OCI-LY7 (cell line): ENCODE measurements at regions not wholly inside any gene's neighbourhood (a gene's known extent, or its start where the extent isn't known, plus 50 kb on each side); places are given as distances from the start of the nearest gene placed in this dataset.

ENCODE experiments used
- EZH2phosphoT487 ChIP-seq: fragments of 200-600 bp; sonication (generic); IDR thresholded peaks from 2 replicates; pipeline ENCODE4 v1.6.1; 2018; ENCODE audit warnings: low read depth, borderline replicate concordance, mild to moderate bottlenecking, mixed run types, antibody characterized with exemption, low read length, moderate library complexity, mixed read lengths
- TF ChIP-seq, protein P1 (sequence below): fragments of 200-600 bp; sonication (generic); conservative IDR thresholded peaks from 2 replicates; pipeline ENCODE4 v1.5.1; 2014; ENCODE audit warnings: mild to moderate bottlenecking, antibody characterized with exemption, low read length, moderate library complexity, mixed read lengths

DNA sequence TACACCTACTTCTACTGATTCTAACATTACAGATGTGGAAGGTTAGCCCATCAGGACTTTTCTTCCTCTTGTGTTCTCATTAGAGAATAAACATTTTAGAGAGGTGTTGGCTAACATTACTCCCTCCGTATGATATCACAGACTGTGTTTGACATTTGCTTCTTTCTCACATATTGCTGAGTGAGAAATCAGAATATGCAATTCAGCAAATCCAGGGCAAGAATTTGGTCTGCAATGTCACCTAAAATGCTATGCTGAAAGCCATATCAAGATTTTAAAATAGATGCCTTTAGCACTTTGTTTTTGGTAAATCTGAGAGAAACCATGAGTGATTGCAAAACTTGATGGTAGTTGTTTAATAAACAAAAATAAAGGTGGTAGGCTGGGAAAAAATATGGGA lies 319.1 kb downstream of the C4orf33 start:
- TF ChIP-seq, protein P1, sequence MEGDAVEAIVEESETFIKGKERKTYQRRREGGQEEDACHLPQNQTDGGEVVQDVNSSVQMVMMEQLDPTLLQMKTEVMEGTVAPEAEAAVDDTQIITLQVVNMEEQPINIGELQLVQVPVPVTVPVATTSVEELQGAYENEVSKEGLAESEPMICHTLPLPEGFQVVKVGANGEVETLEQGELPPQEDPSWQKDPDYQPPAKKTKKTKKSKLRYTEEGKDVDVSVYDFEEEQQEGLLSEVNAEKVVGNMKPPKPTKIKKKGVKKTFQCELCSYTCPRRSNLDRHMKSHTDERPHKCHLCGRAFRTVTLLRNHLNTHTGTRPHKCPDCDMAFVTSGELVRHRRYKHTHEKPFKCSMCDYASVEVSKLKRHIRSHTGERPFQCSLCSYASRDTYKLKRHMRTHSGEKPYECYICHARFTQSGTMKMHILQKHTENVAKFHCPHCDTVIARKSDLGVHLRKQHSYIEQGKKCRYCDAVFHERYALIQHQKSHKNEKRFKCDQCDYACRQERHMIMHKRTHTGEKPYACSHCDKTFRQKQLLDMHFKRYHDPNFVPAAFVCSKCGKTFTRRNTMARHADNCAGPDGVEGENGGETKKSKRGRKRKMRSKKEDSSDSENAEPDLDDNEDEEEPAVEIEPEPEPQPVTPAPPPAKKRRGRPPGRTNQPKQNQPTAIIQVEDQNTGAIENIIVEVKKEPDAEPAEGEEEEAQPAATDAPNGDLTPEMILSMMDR: no peak
- TF ChIP-seq EZH2phosphoT487: no peak
